DOHH2 (cell line): ENCODE measurements at regions not wholly inside any gene's neighbourhood (a gene's known extent, or its start where the extent isn't known, plus 50 kb on each side); places are given as distances from the start of the nearest gene placed in this dataset.

Experiments
- H3F3A ChIP-seq: fragments of 200-600 bp; sonication (generic), shearing (Covaris generic); 2 replicates; pipeline ENCODE4 v1.6.0; 2016; ENCODE audit warnings: antibody characterized with exemption, mild to moderate bottlenecking; ENCODE audit not compliant: control insufficient read depth, insufficient read depth
- H3K27ac ChIP-seq: fragments of 200-600 bp; sonication (generic); 2 replicates; pipeline ENCODE4 v1.5.1; 2014; ENCODE audit warnings: low read depth, mild to moderate bottlenecking, low read length, moderate library complexity
- H3K27me3 ChIP-seq: fragments of 200-600 bp; sonication (generic); 2 replicates; pipeline ENCODE4 v1.6.1; 2014; ENCODE audit warnings: mild to moderate bottlenecking, low read length, mixed read lengths; ENCODE audit not compliant: control insufficient read depth
- H3K36me3 ChIP-seq: fragments of 200-600 bp; sonication (generic); 2 replicates; pipeline ENCODE4 v1.6.1; 2014; ENCODE audit warnings: mild to moderate bottlenecking, low read length, moderate library complexity, mixed read lengths; ENCODE audit not compliant: control insufficient read depth
- H3K4me1 ChIP-seq: fragments of 200-600 bp; sonication (generic); 2 replicates; pipeline ENCODE4 v1.6.1; 2014; ENCODE audit warnings: mild to moderate bottlenecking, low read length, mixed read lengths; ENCODE audit not compliant: control insufficient read depth
- H3K4me2 ChIP-seq: fragments of 200-600 bp; sonication (generic); 2 replicates; pipeline ENCODE4 v1.6.0; 2014; ENCODE audit warnings: mild to moderate bottlenecking, low read length, moderate library complexity
- H3K4me3 ChIP-seq: fragments of 200-600 bp; sonication (generic); 2 replicates; pipeline ENCODE4 v1.5.1; 2014; ENCODE audit warnings: mild to moderate bottlenecking, low read length, mixed read lengths
- H3K79me2 ChIP-seq: fragments of 200-600 bp; sonication (generic); 2 replicates; pipeline ENCODE4 v1.6.1; 2014; ENCODE audit warnings: mild to moderate bottlenecking, low read length, mixed read lengths; ENCODE audit not compliant: control insufficient read depth
- H3K9me2 ChIP-seq: fragments of 200-600 bp; sonication (generic); replicated peaks from 2 replicates; pipeline ENCODE4 v1.6.1; 2014; ENCODE audit warnings: mild to moderate bottlenecking, low read length, mixed read lengths; ENCODE audit not compliant: control insufficient read depth
- H3K9me3 ChIP-seq: fragments of 200-600 bp; sonication (generic); 2 replicates; pipeline ENCODE4 v1.6.1; 2014; ENCODE audit warnings: antibody characterized with exemption, low read length, mixed read lengths; ENCODE audit not compliant: control insufficient read depth, insufficient read depth
- H4K20me1 ChIP-seq: fragments of 200-600 bp; sonication (generic); 2 replicates; pipeline ENCODE4 v1.6.0; 2014; ENCODE audit warnings: low read depth, mild to moderate bottlenecking, antibody characterized with exemption, low read length, moderate library complexity; ENCODE audit not compliant: control insufficient read depth, insufficient read depth
- EZH2phosphoT487 ChIP-seq: fragments of 200-600 bp; sonication (generic); IDR thresholded peaks from 2 replicates; pipeline ENCODE4 v1.6.1; 2017; ENCODE audit warnings: borderline replicate concordance, mild to moderate bottlenecking, antibody characterized with exemption, low read length, moderate library complexity, mixed read lengths
- TF ChIP-seq, protein P1 (sequence below): fragments of 200-600 bp; sonication (generic); IDR thresholded peaks from one replicate; pipeline ENCODE4 v1.5.1; 2014; ENCODE audit warnings: antibody characterized with exemption, mild to moderate bottlenecking, low read depth, low read length; ENCODE audit not compliant: poor library complexity, severe bottlenecking

DNA sequence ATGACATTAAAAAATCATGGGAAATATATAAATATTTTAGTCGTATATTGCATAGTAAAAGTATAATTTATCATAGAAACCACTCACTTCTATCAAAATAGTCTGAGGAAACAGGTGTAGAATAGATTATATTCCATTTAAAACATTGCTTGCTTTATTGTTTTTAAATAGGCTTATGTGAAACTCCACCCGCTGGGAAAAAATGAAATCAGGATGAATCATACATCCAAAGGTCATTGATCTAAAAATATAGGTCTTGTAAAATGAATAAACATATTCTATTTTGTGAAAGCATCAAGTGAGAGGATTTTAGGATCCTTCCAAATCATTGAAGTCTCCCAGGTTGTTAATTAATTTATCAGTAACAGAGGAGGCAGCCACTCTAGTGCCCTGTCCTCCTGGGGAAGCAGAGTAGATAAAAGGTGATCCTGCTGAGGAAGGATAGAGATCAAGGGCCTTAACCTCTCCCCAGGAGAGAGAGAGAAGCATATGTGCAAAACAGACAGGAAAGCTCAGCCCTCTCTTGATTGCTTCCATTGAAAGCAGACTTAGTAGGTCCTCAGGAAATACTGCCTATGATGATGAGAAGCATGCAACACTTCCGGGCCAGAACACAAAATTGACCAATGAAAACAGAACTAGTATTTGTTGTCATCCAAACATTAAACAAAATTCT, 96.8 kb upstream of the MAP9 start:
- Histone ChIP-seq H3K4me3 (no peak overlapping the region), H3K27ac (no peak overlapping the region), H3K4me2 (no peak overlapping the region), H3K36me3 (no peaks in the 10 kb centered on the region), H3K27me3 (no peaks in the 10 kb centered on the region), H4K20me1 (no peaks in the 10 kb centered on the region), H3K9me2 (no peaks in the 10 kb centered on the region), H3K9me3 (no peaks in the 10 kb centered on the region), H3K79me2 (no peaks in the 10 kb centered on the region), H3K4me1 (no peaks in the 10 kb centered on the region), H3F3A (no peaks in the 10 kb centered on the region)
- no peak for TF ChIP-seq EZH2phosphoT487
- TF ChIP-seq, protein P1, sequence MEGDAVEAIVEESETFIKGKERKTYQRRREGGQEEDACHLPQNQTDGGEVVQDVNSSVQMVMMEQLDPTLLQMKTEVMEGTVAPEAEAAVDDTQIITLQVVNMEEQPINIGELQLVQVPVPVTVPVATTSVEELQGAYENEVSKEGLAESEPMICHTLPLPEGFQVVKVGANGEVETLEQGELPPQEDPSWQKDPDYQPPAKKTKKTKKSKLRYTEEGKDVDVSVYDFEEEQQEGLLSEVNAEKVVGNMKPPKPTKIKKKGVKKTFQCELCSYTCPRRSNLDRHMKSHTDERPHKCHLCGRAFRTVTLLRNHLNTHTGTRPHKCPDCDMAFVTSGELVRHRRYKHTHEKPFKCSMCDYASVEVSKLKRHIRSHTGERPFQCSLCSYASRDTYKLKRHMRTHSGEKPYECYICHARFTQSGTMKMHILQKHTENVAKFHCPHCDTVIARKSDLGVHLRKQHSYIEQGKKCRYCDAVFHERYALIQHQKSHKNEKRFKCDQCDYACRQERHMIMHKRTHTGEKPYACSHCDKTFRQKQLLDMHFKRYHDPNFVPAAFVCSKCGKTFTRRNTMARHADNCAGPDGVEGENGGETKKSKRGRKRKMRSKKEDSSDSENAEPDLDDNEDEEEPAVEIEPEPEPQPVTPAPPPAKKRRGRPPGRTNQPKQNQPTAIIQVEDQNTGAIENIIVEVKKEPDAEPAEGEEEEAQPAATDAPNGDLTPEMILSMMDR: no peak

DNA sequence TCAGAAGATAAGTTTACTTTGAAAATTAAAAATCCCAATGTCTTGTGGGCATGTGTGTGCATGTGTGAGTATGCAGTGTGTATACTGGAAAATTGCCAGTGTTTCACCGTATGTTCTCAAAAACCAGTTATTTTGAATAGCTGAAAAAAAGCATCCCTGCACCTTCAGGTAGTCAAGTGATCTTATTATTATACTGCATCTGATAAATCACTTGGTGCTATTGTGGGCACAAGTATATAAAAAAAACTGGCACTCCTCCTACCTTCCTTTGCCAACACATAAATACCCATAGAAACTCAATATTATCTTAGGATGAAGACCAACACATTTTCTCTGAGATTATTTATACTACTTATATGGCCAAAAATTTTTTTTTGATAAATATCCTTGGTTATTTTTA, 91.5 kb upstream of the MAP9 start:
- no peaks in the 10 kb centered on the region for H3F3A ChIP-seq
- no peaks in the 10 kb centered on the region for H4K20me1 ChIP-seq
- H3K36me3 ChIP-seq: no peaks in the 10 kb centered on the region
- TF ChIP-seq EZH2phosphoT487: no peak
- TF ChIP-seq, protein P1: no peak
- no peak overlapping the region for H3K4me3 ChIP-seq
- no peak overlapping the region for H3K4me2 ChIP-seq
- no peaks in the 10 kb centered on the region for H3K27me3 ChIP-seq
- H3K27ac ChIP-seq: no peak overlapping the region
- H3K79me2 ChIP-seq: no peaks in the 10 kb centered on the region
- H3K9me2 ChIP-seq: no peaks in the 10 kb centered on the region
- no peaks in the 10 kb centered on the region for H3K9me3 ChIP-seq
- no peaks in the 10 kb centered on the region for H3K4me1 ChIP-seq

DNA sequence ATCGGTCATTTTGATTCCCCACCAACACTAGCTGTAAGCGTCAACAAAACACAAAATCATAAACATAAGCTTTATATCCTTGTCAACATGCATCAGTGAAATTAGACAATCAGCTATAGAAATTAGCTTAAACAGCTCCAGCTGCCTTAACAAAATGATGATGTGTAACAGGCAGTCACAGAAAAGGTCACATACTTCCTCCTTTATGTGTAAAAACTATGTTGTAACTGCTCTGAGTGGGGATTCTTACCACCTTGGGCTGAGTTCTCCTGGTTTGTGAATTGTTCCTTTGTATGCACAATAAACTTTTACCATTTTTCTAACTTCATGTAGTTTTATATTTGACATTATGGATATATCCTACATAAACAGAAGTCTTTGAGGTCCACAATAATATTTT, 73.9 kb upstream of the MAP9 start:
- H3K36me3 ChIP-seq: no peaks in the 10 kb centered on the region
- no peaks in the 10 kb centered on the region for H3F3A ChIP-seq
- TF ChIP-seq EZH2phosphoT487: no peak
- TF ChIP-seq, protein P1: no peak
- H3K9me3 ChIP-seq: no peaks in the 10 kb centered on the region
- H3K4me1 ChIP-seq: no peaks in the 10 kb centered on the region
- H3K27me3 ChIP-seq: no peaks in the 10 kb centered on the region
- H3K79me2 ChIP-seq: no peaks in the 10 kb centered on the region
- H3K4me3 ChIP-seq: no peak overlapping the region
- no peak overlapping the region for H3K4me2 ChIP-seq
- H3K9me2 ChIP-seq: no peaks in the 10 kb centered on the region
- no peak overlapping the region for H3K27ac ChIP-seq
- H4K20me1 ChIP-seq: no peaks in the 10 kb centered on the region
